GM12891 (cell line): ENCODE measurements at regions not wholly inside any gene's neighbourhood (a gene's known extent, or its start where the extent isn't known, plus 50 kb on each side); places are given as distances from the start of the nearest gene placed in this dataset.

ENCODE experiments used
- POLR2A ChIP-seq: IDR thresholded peaks from 2 replicates; pipeline ENCODE4 v1.6.1; 2011; ENCODE audit warnings: low read depth, low read length, control low read depth
- POLR2AphosphoS5 ChIP-seq: IDR thresholded peaks from 2 replicates; pipeline ENCODE4 v1.6.1; 2011; ENCODE audit warnings: low read depth, low read length, control low read depth
- POU2F2 ChIP-seq: IDR thresholded peaks from 2 replicates; pipeline ENCODE4 v1.6.1; 2011; ENCODE audit warnings: low read depth, mild to moderate bottlenecking, control low read depth, low read length, moderate library complexity
- SPI1 ChIP-seq: IDR thresholded peaks from 2 replicates; pipeline ENCODE4 v1.6.1; 2011; ENCODE audit warnings: low read depth, low read length, control low read depth
- TAF1 ChIP-seq: IDR thresholded peaks from 2 replicates; pipeline ENCODE4 v1.6.1; 2011; ENCODE audit warnings: low read depth, low read length, control low read depth

- no peak for TF ChIP-seq POLR2AphosphoS5
- TF ChIP-seq TAF1 = no peak
- no peak for TF ChIP-seq SPI1
- no peak for TF ChIP-seq POLR2A
- TF ChIP-seq POU2F2 = no peak
Observed at GRCh38 chr1:5256793-5257192, 602.4 kb downstream of the AJAP1 start.
